HG02943 (cell line): ENCODE measurements at regions not wholly inside any gene's neighbourhood (a gene's known extent, or its start where the extent isn't known, plus 50 kb on each side); places are given as distances from the start of the nearest gene placed in this dataset.
"Not testable (repeated sequence)": the region's sequence is repeated elsewhere in the genome, so short reads cannot be mapped to it uniquely, and the experiment has no call there.

Experiments
- ATAC-seq: cut with Tn5 transposase; IDR thresholded peaks from one replicate; pipeline ENCODE4 v1.9.1; 2021; ENCODE audit warnings: mild to moderate bottlenecking, low read depth, moderate library complexity; ENCODE audit not compliant: unreplicated experiment

- ATAC-seq: no peak
These were observed 71.1 kb downstream of the TRAM1L1 start for GRCh38 chr4:117014236-117014635.

GRCh38 chr4:117010671-117011070 lies 74.7 kb downstream of the TRAM1L1 start:
- no peak for ATAC-seq

- no peak for ATAC-seq
These were observed 84.3 kb downstream of the TRAM1L1 start for GRCh38 chr4:117001077-117001476.

GRCh38 chr4:116982656-116983055 lies 102.7 kb downstream of the TRAM1L1 start:
- no peak for ATAC-seq

- ATAC-seq: not testable (repeated sequence)
These were observed 104.9 kb downstream of the TRAM1L1 start for GRCh38 chr4:116980436-116980835.

- ATAC-seq: no peak
These were observed 126.3 kb downstream of the TRAM1L1 start for GRCh38 chr4:116959045-116959444.

- no peak for ATAC-seq
These were observed 131.4 kb downstream of the TRAM1L1 start for GRCh38 chr4:116953947-116954346.

- no peak for ATAC-seq
These were observed 132.7 kb downstream of the TRAM1L1 start for GRCh38 chr4:116952530-116953136.

GRCh38 chr4:116949856-116950255 lies 135.5 kb downstream of the TRAM1L1 start:
- ATAC-seq: no peak

- ATAC-seq: no peak
These were observed 143.1 kb downstream of the TRAM1L1 start for GRCh38 chr4:116942315-116942714.

- ATAC-seq: no peak
These were observed 155.0 kb downstream of the TRAM1L1 start for GRCh38 chr4:116930329-116930728.

GRCh38 chr4:116926631-116927295 lies 158.6 kb downstream of the TRAM1L1 start:
- no peak for ATAC-seq

- ATAC-seq: no peak
These were observed 159.4 kb downstream of the TRAM1L1 start for GRCh38 chr4:116925900-116926457.

GRCh38 chr4:116923389-116923788 lies 162.0 kb downstream of the TRAM1L1 start:
- no peak for ATAC-seq

GRCh38 chr4:116913451-116913850 lies 171.9 kb downstream of the TRAM1L1 start:
- ATAC-seq: no peak

- no peak for ATAC-seq
These were observed 178.6 kb downstream of the TRAM1L1 start for GRCh38 chr4:116906758-116907157.

GRCh38 chr4:116899561-116899960 lies 185.8 kb downstream of the TRAM1L1 start:
- no peak for ATAC-seq

- no peak for ATAC-seq
These were observed 199.8 kb downstream of the TRAM1L1 start for GRCh38 chr4:116885579-116885978.

GRCh38 chr4:116882503-116882902 lies 202.9 kb downstream of the TRAM1L1 start:
- no peak for ATAC-seq

GRCh38 chr4:116881077-116881476 lies 204.3 kb downstream of the TRAM1L1 start:
- peak; percentile 89 for ATAC-seq

GRCh38 chr4:116880625-116881024 lies 204.8 kb downstream of the TRAM1L1 start:
- ATAC-seq: peak; percentile 70

- no peak for ATAC-seq
These were observed 207.1 kb downstream of the TRAM1L1 start for GRCh38 chr4:116878280-116878679.
